ENCODE measurements at regions not wholly inside any gene's neighbourhood (a gene's known extent, or its start where the extent isn't known, plus 50 kb on each side); places are given as distances from the start of the nearest gene placed in this dataset.

DNA sequence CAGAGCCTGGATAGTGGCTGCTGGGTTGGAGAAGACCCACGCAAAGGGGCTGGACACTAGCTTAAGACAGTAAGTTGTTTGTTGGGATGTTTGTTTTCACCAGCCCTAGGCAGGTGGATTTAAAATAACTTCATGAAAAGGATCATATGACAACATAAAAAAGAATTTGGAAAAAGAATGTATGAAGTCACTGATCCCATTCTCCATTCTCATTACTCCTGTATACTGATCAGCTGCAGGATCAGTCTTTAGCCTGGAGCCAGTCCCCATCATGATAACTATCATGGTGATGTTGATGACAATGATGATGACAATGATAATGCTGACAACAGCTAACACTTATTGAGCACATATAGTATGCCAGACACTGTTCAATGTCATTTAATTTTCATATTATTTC lies 92.1 kb upstream of the IFNE start:
- TF ChIP-seq CTCF (IDR thresholded peaks at IDR 0.05) (no peak), POLR2A (IDR thresholded peaks at IDR 0.05) (no peak)

All from adrenal gland (tissue), 5 donors.